ENCODE measurements at regions not wholly inside any gene's neighbourhood (a gene's known extent, or its start where the extent isn't known, plus 50 kb on each side); places are given as distances from the start of the nearest gene placed in this dataset.

DNA sequence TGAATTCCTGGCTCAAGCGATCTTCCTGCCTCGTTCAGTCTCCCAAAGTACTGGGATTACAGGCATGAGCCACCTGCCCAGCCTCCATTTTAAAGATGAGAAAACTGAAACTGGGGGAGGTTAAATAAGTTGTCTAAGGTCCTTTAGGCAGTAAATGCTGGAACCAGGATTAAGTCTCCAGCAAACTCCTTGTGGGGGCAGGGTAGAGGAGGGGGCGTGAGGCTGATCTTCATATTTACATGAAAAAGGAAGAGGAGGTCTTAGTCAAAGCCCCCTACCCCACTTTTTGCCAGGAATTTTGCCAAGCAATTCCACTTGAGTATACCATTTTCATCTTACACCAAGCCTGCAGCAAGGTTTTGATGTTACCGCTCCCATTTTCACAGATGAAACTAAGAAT, 76.6 kb upstream of the NR4A3 start:
- DNase-seq, result no peak
- H2AFZ ChIP-seq (ENCODE audit: insufficient read depth, low read depth, low read length, poor library complexity, severe bottlenecking), result no peak overlapping the region
- H3K27me3 Mint-ChIP-seq (ENCODE audit: low read depth in 3 of 3), result no peaks in the 10 kb centered on the region
- H4K20me1 ChIP-seq (ENCODE audit: insufficient read depth, low read length), result no peaks in the 10 kb centered on the region
- H3K4me1 ChIP-seq (ENCODE audit: control insufficient read depth in 1 of 2, insufficient read depth in 2 of 2, low read length in 2 of 2), result peaks cover 15 to 17% of the 10 kb centered on the region in 2 donors
- no peaks in the 10 kb centered on the region for H3K27me3 ChIP-seq (ENCODE audit: control insufficient read depth in 2 of 2, insufficient read depth in 2 of 2, low read length in 2 of 2)
- no peaks in the 10 kb centered on the region for H3K36me3 ChIP-seq (replicated peaks in 1 of 2; ENCODE audit: control insufficient read depth in 1 of 2, insufficient read depth in 2 of 2, low read length in 2 of 2)
- peaks cover 0 to 1% (median 0%) of the 10 kb centered on the region in 7 donors for H3K9me3 Mint-ChIP-seq
- peaks cover 20% of the 10 kb centered on the region for H3K4me1 Mint-ChIP-seq
- H3K4me3 Mint-ChIP-seq, result no peak overlapping the region
- H3K27ac Mint-ChIP-seq, result no peak overlapping the region
- no peak overlapping the region for H3K4me2 ChIP-seq (replicated peaks; ENCODE audit: extremely low read depth, low read length, poor library complexity, severe bottlenecking)
- whole genome bisulfite sequencing (ENCODE audit: insufficient coverage), result 100% methylated on average over 3 of the region's 4 CpGs
- H3K27ac ChIP-seq (ENCODE audit: low read depth in 1 of 2, low read length in 2 of 2), result no peak overlapping the region
- no peak overlapping the region for H3K9ac ChIP-seq (ENCODE audit: insufficient read depth, low read length, poor library complexity, severe bottlenecking)
- H3K4me3 ChIP-seq (replicated peaks in 1 of 3; ENCODE audit: low read depth in 2 of 3, low read length in 3 of 3), result no peak overlapping the region
- H3K36me3 Mint-ChIP-seq, result no peaks in the 10 kb centered on the region
- TF ChIP-seq, protein P1, sequence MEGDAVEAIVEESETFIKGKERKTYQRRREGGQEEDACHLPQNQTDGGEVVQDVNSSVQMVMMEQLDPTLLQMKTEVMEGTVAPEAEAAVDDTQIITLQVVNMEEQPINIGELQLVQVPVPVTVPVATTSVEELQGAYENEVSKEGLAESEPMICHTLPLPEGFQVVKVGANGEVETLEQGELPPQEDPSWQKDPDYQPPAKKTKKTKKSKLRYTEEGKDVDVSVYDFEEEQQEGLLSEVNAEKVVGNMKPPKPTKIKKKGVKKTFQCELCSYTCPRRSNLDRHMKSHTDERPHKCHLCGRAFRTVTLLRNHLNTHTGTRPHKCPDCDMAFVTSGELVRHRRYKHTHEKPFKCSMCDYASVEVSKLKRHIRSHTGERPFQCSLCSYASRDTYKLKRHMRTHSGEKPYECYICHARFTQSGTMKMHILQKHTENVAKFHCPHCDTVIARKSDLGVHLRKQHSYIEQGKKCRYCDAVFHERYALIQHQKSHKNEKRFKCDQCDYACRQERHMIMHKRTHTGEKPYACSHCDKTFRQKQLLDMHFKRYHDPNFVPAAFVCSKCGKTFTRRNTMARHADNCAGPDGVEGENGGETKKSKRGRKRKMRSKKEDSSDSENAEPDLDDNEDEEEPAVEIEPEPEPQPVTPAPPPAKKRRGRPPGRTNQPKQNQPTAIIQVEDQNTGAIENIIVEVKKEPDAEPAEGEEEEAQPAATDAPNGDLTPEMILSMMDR (IDR thresholded peaks at IDR 0.05), result no peak
- no peaks in the 10 kb centered on the region for H3K9me3 ChIP-seq (replicated peaks in 1 of 2; ENCODE audit: control insufficient read depth in 1 of 2, insufficient read depth in 1 of 2, low read length in 2 of 2)
- intact Hi-C loops (cut with micrococcal nuclease), result no loop called here
- no peaks in the 10 kb centered on the region for H3K79me2 ChIP-seq (ENCODE audit: insufficient read depth, low read length)

DNA sequence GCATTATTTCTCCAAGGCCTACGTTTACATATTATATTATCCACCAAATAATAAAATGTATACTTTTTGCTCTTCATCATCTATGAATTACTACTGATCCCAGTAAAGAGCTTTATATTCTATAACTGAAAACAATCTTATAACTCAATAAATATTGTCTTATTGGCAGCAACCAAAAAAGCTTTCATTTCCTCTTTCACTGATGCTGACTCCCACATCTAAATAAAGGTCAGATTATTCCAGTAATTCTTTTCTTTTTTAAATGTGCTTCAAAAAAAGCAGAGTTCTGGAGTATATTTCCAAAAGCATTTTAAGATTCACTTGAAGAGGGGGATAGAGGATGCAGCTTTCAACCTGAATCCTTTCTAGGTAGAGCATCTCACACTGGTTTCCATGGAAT, 75.3 kb upstream of the NR4A3 start:
- Histone ChIP-seq H3K9me3 (replicated peaks in 1 of 2; ENCODE audit: control insufficient read depth in 1 of 2, insufficient read depth in 1 of 2, low read length in 2 of 2) (no peaks in the 10 kb centered on the region), H3K4me2 (replicated peaks; ENCODE audit: extremely low read depth, low read length, poor library complexity, severe bottlenecking) (no peak overlapping the region), H3K27me3 (ENCODE audit: control insufficient read depth in 2 of 2, insufficient read depth in 2 of 2, low read length in 2 of 2) (no peaks in the 10 kb centered on the region), H3K79me2 (ENCODE audit: insufficient read depth, low read length) (no peaks in the 10 kb centered on the region), H3K27ac (ENCODE audit: low read depth in 1 of 2, low read length in 2 of 2) (no peak overlapping the region), H3K36me3 (replicated peaks in 1 of 2; ENCODE audit: control insufficient read depth in 1 of 2, insufficient read depth in 2 of 2, low read length in 2 of 2) (no peaks in the 10 kb centered on the region), H3K9ac (ENCODE audit: insufficient read depth, low read length, poor library complexity, severe bottlenecking) (no peak overlapping the region), H3K4me1 (ENCODE audit: control insufficient read depth in 1 of 2, insufficient read depth in 2 of 2, low read length in 2 of 2) (peaks cover 15 to 17% of the 10 kb centered on the region in 2 donors), H4K20me1 (ENCODE audit: insufficient read depth, low read length) (no peaks in the 10 kb centered on the region), H2AFZ (ENCODE audit: insufficient read depth, low read depth, low read length, poor library complexity, severe bottlenecking) (no peak overlapping the region), H3K4me3 (replicated peaks in 1 of 3; ENCODE audit: low read depth in 2 of 3, low read length in 3 of 3) (no peak overlapping the region)
- TF ChIP-seq, protein P1 (IDR thresholded peaks at IDR 0.05), result no peak
- WGBS (ENCODE audit: insufficient coverage), result no CpG with 5 or more reads among the region's 1 CpG
- intact Hi-C loops (cut with micrococcal nuclease), result no loop called here
- peaks cover 0 to 2% (median 0%) of the 10 kb centered on the region in 7 donors for H3K9me3 Mint-ChIP-seq
- H3K4me1 Mint-ChIP-seq, result peaks cover 20% of the 10 kb centered on the region
- no peaks in the 10 kb centered on the region for H3K27me3 Mint-ChIP-seq (ENCODE audit: low read depth in 3 of 3)
- H3K4me3 Mint-ChIP-seq, result no peak overlapping the region
- H3K27ac Mint-ChIP-seq, result no peak overlapping the region
- no peak for DNase-seq
- no peaks in the 10 kb centered on the region for H3K36me3 Mint-ChIP-seq

All from CD14-positive monocyte (primary cell).